Spleen (tissue), 7 donors: ENCODE measurements at regions not wholly inside any gene's neighbourhood (a gene's known extent, or its start where the extent isn't known, plus 50 kb on each side); places are given as distances from the start of the nearest gene placed in this dataset.

Experiments used
- CTCF ChIP-seq, 11 experiments: fragments of 200-600 bp in 7 of 11; fragments of 450-650 bp in 4 of 11; sonication (generic) in 4 of 11; IDR thresholded peaks in 8 of 11; conservative IDR thresholded peaks in 3 of 11; 1 replicate in 7 of 11; 2 replicates in 4 of 11; pipeline versions ENCODE4 v1.4.0 to v1.8.0; 2016 to 2021; ENCODE audit warnings: antibody characterized with exemption in 11 of 11, inconsistent platforms in 4 of 11, mild to moderate bottlenecking in 1 of 11
- POLR2A ChIP-seq, 3 donors: fragments of 450-650 bp; IDR thresholded peaks; one replicate each; pipeline ENCODE4 v1.5.1; 2017; ENCODE audit warnings: antibody characterized with exemption in 3 of 3, mild to moderate bottlenecking in 1 of 3
- donor health status: DM: no; HTN: no; CAD: no; lungs with moderate emphysema.
- donor health status: DM: no; HTN: no; CAD: no.
- donor health status: DM: no; HTN: no; CAD: no.

GRCh38 chr17:36779550-36779949 is 157.7 kb upstream of the LHX1 start:
- TF ChIP-seq POLR2A (IDR thresholded peaks at IDR 0.05) = no peak
- TF ChIP-seq CTCF (IDR thresholded peaks at IDR 0.05 in 8 of 11, conservative IDR thresholded peaks at IDR 0.05 in 3 of 11) = no peak
